ENCODE measurements at regions not wholly inside any gene's neighbourhood (a gene's known extent, or its start where the extent isn't known, plus 50 kb on each side); places are given as distances from the start of the nearest gene placed in this dataset.

- no peak for DNase-seq (ENCODE audit: low read depth in 2 of 2)
Observed at GRCh38 chr2:94939349-94939748, 68.1 kb downstream of the TEKT4 start.

GRCh38 chr2:94947097-94948016 lies 76.1 kb downstream of the TEKT4 start:
- no peak for DNase-seq (ENCODE audit: low read depth in 2 of 2)

- DNase-seq (ENCODE audit: low read depth in 2 of 2), result no peak
Observed at GRCh38 chr2:94955702-94956101, 69.8 kb upstream of the MAL start.

GRCh38 chr2:94956797-94957391 lies 68.6 kb upstream of the MAL start:
- peak; percentile 16 to 21 for DNase-seq (ENCODE audit: low read depth in 2 of 2)

GRCh38 chr2:94958245-94958644 lies 67.3 kb upstream of the MAL start:
- DNase-seq (ENCODE audit: low read depth in 2 of 2), result no peak

GRCh38 chr2:94960266-94960665 lies 65.2 kb upstream of the MAL start:
- DNase-seq (ENCODE audit: low read depth in 2 of 2), result no peak

- DNase-seq (ENCODE audit: low read depth in 2 of 2), result no peak
Observed at GRCh38 chr2:94960751-94961150, 64.8 kb upstream of the MAL start.

GRCh38 chr2:94964193-94964592 lies 61.3 kb upstream of the MAL start:
- DNase-seq (ENCODE audit: low read depth in 2 of 2), result no peak

GRCh38 chr2:94966689-94967088 lies 58.8 kb upstream of the MAL start:
- DNase-seq (ENCODE audit: low read depth in 2 of 2), result no peak

- DNase-seq (ENCODE audit: low read depth in 2 of 2), result no peak
Observed at GRCh38 chr2:94970353-94970752, 55.2 kb upstream of the MAL start.
